Esophagus squamous epithelium (tissue), 4 donors: ENCODE measurements at regions not wholly inside any gene's neighbourhood (a gene's known extent, or its start where the extent isn't known, plus 50 kb on each side); places are given as distances from the start of the nearest gene placed in this dataset.
"Not testable (repeated sequence)": the region's sequence is repeated elsewhere in the genome, so short reads cannot be mapped to it uniquely, and the experiment has no call there.

Source experiments
- POLR2A ChIP-seq, 4 donors: fragments of 450-650 bp; IDR thresholded peaks; one replicate each; pipeline ENCODE4 v1.6.1; 2017; ENCODE audit warnings: antibody characterized with exemption in 4 of 4, mild to moderate bottlenecking in 4 of 4, moderate library complexity in 3 of 4
- TF ChIP-seq, protein P1 (sequence below), 6 experiments: fragments of 450-650 bp in 4 of 6; fragments of 200-600 bp in 2 of 6; sonication (generic) in 2 of 6; IDR thresholded peaks; one replicate each; pipeline ENCODE4 v1.5.1; 2016 to 2019; ENCODE audit warnings: antibody characterized with exemption in 6 of 6, mild to moderate bottlenecking in 4 of 6, moderate library complexity in 4 of 6

DNA sequence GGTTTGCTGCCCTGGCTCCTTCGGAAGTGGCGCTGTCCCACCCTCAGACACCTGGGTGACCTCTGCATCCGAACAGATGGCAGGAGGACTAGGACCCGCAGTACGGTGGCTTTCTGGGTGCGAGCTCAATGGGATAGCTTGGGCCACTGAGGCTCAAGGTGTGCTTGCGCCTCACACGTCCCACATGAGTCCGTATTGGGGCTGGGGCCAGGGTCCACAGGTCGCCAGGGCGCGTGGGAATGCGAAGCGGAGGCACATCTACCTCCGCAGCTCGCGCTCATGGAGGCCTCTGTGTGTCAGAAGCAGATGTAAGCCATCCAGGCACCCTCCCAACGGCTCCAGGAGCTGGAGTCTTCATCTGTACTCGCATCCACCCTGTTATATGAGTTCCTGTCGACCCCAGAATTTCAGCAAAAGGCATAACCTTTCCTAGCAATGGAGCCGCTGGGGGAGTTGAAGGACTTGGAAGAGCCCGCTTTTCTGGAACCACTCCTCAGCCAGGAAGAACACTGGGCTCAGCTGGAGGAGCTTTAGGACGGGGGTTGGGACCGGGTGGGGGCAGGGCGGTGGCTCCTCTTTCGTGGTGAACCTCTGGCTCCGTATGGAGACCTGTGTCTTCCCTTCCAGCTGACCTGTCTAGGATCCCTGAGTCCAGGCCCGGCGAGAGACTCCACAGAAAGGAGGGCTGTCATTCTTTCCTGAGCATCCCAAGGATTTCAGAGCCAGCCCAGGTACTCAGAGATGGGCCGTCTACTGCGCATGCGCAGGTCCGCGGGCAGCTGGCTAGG is 1932.8 kb upstream of the DEFB115 start:
- TF ChIP-seq POLR2A (IDR thresholded peaks at IDR 0.05): not testable (repeated sequence)
- TF ChIP-seq, protein P1, sequence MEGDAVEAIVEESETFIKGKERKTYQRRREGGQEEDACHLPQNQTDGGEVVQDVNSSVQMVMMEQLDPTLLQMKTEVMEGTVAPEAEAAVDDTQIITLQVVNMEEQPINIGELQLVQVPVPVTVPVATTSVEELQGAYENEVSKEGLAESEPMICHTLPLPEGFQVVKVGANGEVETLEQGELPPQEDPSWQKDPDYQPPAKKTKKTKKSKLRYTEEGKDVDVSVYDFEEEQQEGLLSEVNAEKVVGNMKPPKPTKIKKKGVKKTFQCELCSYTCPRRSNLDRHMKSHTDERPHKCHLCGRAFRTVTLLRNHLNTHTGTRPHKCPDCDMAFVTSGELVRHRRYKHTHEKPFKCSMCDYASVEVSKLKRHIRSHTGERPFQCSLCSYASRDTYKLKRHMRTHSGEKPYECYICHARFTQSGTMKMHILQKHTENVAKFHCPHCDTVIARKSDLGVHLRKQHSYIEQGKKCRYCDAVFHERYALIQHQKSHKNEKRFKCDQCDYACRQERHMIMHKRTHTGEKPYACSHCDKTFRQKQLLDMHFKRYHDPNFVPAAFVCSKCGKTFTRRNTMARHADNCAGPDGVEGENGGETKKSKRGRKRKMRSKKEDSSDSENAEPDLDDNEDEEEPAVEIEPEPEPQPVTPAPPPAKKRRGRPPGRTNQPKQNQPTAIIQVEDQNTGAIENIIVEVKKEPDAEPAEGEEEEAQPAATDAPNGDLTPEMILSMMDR (IDR thresholded peaks at IDR 0.05): not testable (repeated sequence)
